ENCODE measurements at regions not wholly inside any gene's neighbourhood (a gene's known extent, or its start where the extent isn't known, plus 50 kb on each side); places are given as distances from the start of the nearest gene placed in this dataset.

DNA sequence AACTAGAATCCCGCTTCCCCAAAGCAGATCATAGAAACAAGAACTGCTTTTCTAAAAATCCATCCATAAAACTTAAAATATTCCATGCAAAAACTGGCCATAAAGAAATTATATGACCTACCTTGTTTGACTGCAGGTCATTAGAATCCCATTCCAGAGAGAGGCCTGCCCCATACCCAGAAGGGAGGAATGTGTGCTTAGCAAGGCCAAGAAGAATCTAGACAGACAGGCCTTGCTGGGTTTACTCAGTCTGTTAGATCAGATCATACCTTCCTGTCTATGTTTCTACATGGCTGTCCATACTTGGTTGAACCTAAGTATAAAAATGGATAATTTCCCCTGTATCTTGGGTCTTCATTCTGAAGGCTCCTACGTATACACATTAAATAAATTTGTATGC lies 358.8 kb upstream of the TRPC7 start:
- TF ChIP-seq EZH2 (IDR thresholded peaks at IDR 0.05) (no peak), POLR2AphosphoS5 (IDR thresholded peaks at IDR 0.05; ENCODE audit: borderline replicate concordance, low read depth, low read length) (no peak)

All from SK-N-MC (cell line).